ENCODE measurements at regions not wholly inside any gene's neighbourhood (a gene's known extent, or its start where the extent isn't known, plus 50 kb on each side); places are given as distances from the start of the nearest gene placed in this dataset.

GRCh38 chr6:159400826-159401225 lies 231.6 kb downstream of the FNDC1 start:
- H2BK12ac ChIP-seq (ENCODE audit: insufficient read length, low read depth, low read length), result no peak overlapping the region
- H3K79me1 ChIP-seq (ENCODE audit: insufficient read depth, low read depth, low read length, poor library complexity, severe bottlenecking), result no peaks in the 10 kb centered on the region
- H3K27me3 Mint-ChIP-seq (ENCODE audit: low read depth), result 0 out of 2 replicates have a peak, but pooled peaks cover 2% of the 10 kb centered on the region
- H3K4me2 ChIP-seq (ENCODE audit: insufficient read depth, insufficient read length, low read length), result no peak overlapping the region
- no peak overlapping the region for H2BK120ac ChIP-seq (ENCODE audit: low read depth, low read length, poor library complexity, severe bottlenecking)
- H3T11ph ChIP-seq (ENCODE audit: low read length), result no peak overlapping the region
- TF ChIP-seq CTCF (conservative IDR thresholded peaks at IDR 0.05), result no peak
- H3K56ac ChIP-seq (ENCODE audit: insufficient read length, low read depth, low read length), result no peak overlapping the region
- H3K27ac ChIP-seq (ENCODE audit: insufficient read length, low read depth, low read length), result no peak overlapping the region
- no peak overlapping the region for H4K8ac ChIP-seq (replicated peaks; ENCODE audit: insufficient read length, low read depth, low read length)
- H2AFZ ChIP-seq (ENCODE audit: low read length), result no peak overlapping the region
- H4K20me1 ChIP-seq (ENCODE audit: control insufficient read depth, insufficient read depth, insufficient read length), result no peaks in the 10 kb centered on the region
- H3K23ac ChIP-seq (ENCODE audit: insufficient read length, low read depth, low read length), result no peak overlapping the region
- WGBS (ENCODE audit: extremely low coverage, insufficient read length, low lambda C conversion rate), result no CpG with 5 or more reads among the region's 7 CpGs
- no peak overlapping the region for H3K18ac ChIP-seq (ENCODE audit: insufficient read length, low read depth, low read length)
- H3K23me2 ChIP-seq (ENCODE audit: insufficient read length, low read depth, low read length, poor library complexity, severe bottlenecking), result no peaks in the 10 kb centered on the region
- no peak overlapping the region for H3K4me3 Mint-ChIP-seq
- peaks cover 4 to 60% of the 10 kb centered on the region in 2 experiments; a peak in 3 of 5 replicates for H3K9me3 Mint-ChIP-seq
- H3K27ac Mint-ChIP-seq, result no peak overlapping the region; a peak in 1 of 7 replicates
- H3K4me1 Mint-ChIP-seq, result no peaks in the 10 kb centered on the region
- no peak overlapping the region for H2BK15ac ChIP-seq (ENCODE audit: low read depth, low read length)
- H4K5ac ChIP-seq (ENCODE audit: insufficient read length, low read depth, low read length), result no peak overlapping the region
- no peak overlapping the region for H4K91ac ChIP-seq (ENCODE audit: insufficient read length, low read depth, low read length)
- no peak for DNase-seq
- no peak overlapping the region for H3K9ac ChIP-seq (ENCODE audit: extremely low read depth, insufficient read length, low read length)
- H2AK5ac ChIP-seq (ENCODE audit: insufficient read length, low read length), result no peak overlapping the region
- H3K36me3 Mint-ChIP-seq (ENCODE audit: insufficient read depth in 1 of 3, low read depth in 3 of 3), result no peaks in the 10 kb centered on the region; a peak in 1 of 7 replicates
- no peak overlapping the region for H2BK20ac ChIP-seq (ENCODE audit: low read depth, low read length, poor library complexity, severe bottlenecking)
- no peak overlapping the region for H3K14ac ChIP-seq (ENCODE audit: insufficient read depth, low read length)
- no peaks in the 10 kb centered on the region for H3K9me3 ChIP-seq (ENCODE audit: control insufficient read depth, low read depth, low read length)
- H3K4me1 ChIP-seq (ENCODE audit: insufficient read depth, low read length), result no peaks in the 10 kb centered on the region
- no peak overlapping the region for H3K4ac ChIP-seq (ENCODE audit: low read depth, low read length)
- H2BK5ac ChIP-seq (ENCODE audit: insufficient read length, low read length), result no peak overlapping the region
- no peaks in the 10 kb centered on the region for H3K79me2 ChIP-seq (ENCODE audit: insufficient read depth, low read length)
- no peaks in the 10 kb centered on the region for H3K27me3 ChIP-seq (ENCODE audit: insufficient read depth, low read length)

All from H9 (cell line).